Stimulated activated CD4-positive, alpha-beta T cell treated with anti-CD3 and anti-CD28 coated beads, Interleukin-15, amount 100 ng/mL, for 1 hour (primary cell): ENCODE measurements at regions not wholly inside any gene's neighbourhood (a gene's known extent, or its start where the extent isn't known, plus 50 kb on each side); places are given as distances from the start of the nearest gene placed in this dataset.

Experiments used
- DNase-seq, 2 donors: peaks; one replicate each; pipeline ENCODE4 v3.0.0-alpha.2; 2020; ENCODE audit warnings: low read depth in 1 of 2, low spot score in 1 of 2

DNA sequence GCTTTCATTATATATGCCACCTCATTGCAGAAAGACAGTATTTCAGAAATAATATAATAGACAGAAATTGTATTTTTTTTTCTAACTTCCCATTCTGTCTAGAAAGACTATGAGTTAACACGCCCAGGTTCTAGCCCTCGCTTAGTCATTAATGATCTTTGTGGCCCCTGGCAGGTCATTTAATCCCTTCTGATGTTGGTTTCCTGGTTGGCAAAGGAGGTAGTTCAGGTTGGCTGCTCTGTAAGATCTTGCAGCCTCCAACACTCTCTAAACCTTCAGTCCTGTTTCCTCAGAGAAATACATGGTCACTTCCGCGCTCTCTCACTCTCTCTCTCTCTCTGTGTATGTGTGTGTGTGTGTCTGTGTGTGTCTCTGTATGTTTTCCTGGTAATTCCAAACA, 156.3 kb upstream of the NOCT start:
- DNase-seq = no peak

DNA sequence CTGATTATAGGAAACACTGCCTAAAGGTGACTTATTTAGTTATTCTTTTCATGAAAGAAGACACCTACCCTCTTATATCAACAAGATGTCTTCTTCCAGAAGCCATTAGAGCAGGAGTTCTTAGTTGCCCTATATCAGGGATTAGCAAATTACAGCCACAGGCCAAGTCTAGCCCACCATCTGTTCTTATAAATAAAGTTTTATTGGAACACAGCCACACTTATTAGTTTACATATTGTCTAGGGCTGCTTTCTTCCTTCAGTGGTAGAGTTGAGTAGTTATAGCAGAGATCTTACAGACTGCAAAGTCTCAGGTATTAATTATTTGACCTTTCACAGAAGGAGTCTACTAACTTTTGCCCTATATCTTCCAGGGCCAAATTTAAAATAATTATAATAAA, 157.2 kb upstream of the NOCT start:
- no peak for DNase-seq

DNA sequence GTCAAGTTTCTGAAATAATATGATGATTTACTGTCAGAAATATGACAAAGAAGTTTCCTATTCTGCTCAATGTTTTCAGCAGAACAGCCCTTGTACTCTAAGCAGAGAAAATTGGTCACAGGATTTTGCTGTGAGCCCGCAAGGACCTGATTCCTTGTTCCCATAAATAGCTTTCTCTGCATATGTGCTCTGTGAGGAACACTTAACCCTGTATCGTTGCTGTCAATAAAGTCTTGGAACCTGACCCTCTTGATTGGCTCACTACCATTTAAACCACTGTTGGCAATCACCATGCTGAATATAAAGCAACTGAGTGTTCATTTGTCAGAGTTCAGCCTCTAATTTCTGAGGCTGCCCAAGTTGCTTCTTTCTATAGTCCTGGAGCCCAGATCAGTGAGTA, 158.2 kb upstream of the NOCT start:
- no peak for DNase-seq

DNA sequence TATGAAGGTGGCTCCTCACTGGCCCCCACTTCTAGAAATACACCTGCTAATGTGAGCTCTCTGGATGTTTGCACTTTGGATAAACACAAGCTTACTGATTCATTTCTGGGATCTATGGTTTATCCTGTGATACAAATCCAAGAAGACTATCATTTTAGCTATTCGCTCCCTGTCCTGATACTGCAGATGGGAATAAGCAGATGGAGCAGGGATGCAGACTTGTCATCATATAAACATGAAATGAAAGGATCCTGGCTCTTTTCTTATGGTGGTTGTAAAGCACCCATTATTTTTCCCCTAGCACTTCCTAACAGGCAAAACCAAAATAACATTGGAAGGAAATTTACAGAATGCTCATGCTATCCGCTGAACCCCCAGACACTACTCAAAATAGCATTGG, 162.9 kb upstream of the NOCT start:
- no peak for DNase-seq

DNA sequence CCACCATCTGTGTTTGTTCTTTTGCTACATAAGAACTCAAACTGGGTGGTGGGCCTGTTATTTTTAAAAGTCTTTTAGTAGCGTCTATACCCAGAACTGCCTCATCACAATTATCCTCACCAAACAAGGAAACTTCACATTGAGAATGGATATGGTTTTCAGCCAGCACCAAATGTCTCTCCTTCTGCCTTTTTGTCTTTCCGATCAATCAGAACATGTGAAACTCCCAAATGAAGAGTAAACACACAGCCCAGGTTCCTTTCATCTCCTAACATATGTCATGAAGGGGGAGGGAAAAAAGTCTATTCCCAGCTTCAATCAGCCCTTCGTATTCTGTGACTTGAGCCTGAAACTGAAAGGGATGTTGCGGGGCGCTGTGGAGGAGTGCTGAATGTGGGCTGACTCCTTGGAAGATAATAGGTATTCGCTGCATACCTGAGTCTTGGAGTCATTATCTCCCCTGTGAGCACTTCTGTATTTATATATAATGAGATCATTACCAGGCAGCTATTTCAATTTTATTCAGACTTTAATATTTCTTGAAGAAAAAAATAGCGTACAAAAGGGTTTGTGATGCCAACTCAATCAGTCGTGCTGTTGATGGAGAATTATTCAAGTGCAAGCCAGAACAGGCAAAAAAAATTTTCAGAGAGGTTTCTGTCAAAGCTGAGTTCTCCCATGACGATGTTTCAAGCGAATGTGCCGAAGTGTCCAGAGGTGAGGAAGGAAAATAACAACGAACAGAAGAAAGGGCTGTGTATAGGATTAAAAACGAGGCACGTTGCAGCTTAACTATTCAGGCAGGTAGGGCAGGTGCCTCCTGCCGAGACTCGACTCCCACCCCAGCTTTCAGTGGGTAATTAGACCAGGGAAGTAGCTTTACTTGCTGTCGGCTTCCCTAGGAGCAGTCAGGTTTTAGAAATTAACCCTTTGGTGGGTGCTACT, 163.9 kb upstream of the NOCT start:
- DNase-seq = no peak

DNA sequence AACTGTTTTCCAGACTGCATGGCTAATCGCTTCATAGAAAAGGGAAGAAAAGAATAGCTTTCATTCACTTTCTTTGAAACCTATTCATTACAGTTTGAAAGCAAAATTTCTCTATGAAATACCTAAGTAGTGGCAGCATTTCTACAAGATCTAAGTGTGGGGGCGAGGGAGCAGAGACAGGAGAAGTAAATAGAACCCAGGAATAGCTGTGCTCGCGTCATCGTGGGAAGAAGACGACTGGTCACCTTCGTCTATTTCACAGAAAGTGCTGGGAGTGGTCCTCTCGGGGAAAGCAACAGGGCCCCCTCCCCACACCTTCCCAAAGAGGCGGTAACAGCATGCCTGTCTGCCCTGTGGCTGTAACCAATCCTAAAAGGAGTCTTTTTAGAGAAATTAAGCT, 169.9 kb upstream of the NOCT start:
- no peak for DNase-seq

DNA sequence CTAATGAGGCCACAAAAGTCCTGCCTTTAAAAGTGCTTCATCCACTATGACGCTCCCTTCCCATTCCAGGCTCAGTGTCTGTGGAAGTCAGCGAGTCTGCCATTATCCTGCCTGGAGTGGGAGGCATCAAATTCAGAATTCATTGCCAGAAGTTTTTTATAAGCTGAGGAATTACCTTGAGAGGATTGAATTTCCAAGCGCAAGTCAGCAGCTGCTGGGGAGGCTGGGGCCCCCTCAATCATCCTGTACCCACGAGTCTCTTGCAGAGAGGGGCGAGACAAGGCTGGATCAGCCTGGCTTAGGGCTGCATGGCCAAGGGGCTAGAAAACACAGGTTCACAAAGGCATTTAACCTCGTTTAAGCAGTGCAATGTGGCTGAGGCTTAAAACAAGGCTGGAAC, 170.5 kb upstream of the NOCT start:
- no peak for DNase-seq

DNA sequence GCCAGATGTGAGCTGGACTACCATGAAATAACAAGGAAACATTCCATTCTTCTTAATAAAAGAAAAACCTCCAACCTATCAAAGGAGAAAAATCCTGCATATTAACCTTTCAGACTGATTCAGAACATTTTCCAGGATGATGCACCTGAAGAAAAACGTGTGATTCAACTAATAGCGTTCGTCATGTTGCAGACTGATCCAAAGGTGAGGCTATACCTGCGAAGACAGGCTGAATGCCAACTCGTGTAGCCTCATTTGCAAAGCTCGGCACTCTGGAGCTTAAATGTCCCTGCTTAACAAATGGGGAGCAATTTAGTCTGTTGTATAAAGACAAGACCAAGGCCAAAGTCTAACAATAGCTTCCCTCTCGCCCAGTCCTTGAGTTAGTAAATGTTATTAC, 172.0 kb upstream of the NOCT start:
- DNase-seq = no peak

DNA sequence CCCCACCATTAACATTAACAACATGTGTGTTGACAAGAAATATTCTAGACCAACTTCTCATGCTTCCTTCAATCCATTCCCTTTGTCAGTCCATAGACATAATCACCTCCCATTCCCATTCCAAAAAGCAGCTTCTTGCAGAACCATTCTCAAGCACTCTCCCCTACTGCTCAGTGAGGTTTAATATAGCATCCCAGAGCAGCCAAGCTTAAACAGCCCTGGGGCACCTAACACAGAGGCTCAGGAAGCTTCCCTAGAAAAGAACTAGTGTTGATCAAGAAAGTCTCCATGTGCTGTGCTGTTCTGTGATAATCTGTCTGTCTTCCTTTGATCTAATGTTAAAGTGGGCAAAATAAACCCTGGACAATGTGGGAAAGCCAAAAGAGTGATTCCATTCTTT, 174.2 kb upstream of the NOCT start:
- DNase-seq = no peak

DNA sequence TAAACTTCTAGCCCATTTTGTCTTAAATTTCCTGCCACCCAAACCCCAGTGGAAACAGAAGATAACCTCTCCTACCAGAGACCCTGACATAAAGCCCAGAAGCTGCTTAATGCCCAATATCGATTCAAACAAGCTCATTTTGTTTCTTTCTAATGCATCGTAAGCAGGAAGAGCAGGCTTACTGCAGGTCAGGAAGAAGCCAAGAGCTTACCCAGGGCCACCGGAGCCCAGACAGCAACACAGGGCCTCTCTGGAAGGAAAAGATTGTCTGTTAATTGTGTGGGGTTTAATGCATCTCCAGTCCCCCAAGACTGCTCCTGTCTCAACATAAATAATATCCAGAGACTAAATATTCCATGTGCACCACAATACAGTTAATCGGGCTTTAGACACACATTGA, 177.3 kb upstream of the NOCT start:
- no peak for DNase-seq

DNA sequence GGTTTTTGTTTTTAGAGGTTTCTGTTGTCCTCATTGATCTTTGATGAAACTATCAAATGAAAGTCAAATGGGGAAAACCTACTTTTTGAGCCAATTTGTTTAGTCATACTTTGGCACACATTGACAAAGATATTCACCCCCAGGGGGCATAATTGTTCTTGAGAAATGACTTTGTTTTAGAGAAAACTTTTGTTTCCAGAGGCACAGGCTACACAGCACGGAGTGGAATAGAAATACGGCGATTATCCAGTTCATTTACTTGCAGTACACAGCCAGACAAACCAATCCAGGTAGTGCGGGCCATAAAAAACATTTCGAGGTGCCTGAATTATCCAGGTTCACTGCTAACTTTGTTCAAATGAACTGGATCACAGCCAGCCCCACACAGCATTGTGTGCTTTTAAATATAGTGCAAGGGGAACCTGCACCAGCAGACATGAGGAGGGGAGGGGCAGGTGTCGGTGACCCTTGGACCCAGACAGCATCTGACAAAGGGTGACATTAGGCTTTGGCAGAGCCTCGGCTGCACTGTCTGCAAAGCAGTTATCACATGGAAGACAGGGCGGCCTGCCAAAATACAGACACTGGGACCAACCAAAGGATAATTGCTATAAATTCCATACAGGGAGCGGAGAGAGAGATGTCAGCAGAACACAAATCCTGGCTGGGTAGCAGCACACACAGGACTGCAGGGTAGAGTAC, 179.6 kb upstream of the NOCT start:
- DNase-seq = no peak

DNA sequence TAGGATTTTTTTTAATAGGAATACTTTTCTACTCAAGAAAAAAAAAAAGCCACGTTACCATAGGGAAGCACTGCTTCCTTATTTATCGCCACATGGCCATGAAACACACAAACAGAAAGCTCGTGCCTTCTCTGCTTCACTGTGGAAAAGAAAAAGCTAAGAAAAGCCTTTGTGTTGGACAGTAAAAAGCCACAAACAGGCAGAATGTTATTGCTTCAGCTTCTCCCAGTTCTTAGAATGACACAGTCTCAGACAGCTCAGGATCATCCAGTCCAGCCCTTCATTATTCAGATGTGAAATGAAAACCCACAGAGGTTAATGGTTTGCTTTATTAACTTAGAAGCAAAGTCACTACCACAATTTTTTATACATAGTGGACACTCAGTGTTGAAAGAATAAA, 181.6 kb upstream of the NOCT start:
- DNase-seq = no peak

DNA sequence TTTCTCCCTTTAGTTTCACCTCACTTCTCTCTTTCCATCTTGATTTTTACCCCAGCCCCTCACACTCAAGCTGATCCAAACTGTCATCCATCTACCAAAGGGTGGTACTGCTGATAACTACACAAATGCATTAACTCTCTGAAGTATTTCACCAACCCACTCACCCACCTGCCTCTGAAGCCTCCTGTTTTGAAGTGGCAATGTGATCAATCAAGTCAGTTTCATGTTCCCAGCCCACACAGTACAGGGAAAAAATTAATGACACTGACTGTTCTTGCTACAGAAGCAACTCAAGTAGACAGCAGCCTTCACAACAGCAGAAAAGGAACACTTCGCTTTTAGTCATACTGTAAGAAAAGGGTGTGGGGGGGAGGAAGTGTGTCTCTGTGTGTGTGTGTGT, 183.0 kb upstream of the NOCT start:
- no peak for DNase-seq

DNA sequence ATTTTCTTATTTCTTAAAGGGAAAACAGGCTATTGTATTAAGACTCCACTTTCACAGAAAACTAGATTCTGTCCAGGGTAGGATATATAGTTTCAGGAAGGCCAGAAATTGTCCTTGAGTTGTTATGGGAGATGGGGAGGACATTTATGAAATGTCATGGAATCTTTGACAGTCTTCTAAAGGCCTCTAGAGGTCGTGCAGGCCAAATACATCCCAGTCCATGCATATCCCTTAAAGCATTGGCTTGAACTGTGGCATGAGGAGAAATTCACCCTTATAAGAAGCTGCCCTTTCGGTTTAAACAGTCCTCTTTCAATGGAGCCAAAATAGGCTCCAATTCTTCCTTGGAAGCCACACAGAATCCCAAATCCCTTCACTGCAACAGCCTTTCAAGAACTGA, 183.6 kb upstream of the NOCT start:
- no peak for DNase-seq

DNA sequence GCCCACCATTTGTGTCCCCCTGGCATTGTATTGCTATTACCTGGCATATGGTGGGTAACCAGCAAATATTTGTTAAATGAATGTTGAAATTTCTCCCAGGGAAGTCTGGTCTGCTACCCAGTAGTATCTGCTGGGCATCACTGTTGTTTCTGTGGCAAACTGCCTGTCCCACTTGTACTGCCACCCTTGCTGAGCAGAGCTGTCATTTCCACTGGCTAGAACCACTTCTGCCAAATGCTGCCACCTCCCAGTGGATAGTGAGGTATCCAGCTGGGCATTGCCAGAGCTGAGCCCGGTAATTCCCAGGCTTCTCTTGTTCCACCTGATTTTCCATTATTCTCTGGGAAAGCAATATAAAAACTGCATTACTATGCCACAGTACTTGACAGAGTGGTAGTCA, 186.7 kb upstream of the NOCT start:
- DNase-seq = no peak

DNA sequence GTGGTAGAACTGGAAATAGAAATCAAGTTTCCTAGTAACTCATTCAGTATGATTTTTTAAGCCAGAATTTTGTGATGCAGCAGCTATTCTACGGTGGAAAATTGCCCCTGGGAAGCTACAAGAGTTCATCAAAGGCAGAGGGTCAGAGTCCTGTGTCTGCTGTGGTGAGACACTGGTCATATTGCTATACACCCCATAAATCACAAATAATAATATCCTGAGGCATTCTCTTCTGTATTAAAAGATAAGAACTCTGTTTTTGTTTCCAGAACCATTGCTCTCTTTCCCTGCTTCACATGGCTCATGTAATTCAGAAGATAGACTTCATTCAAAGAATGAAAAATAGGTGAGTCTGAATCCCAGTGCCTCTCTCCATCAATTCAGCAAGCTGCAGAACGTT, 188.8 kb upstream of the NOCT start:
- no peak for DNase-seq

DNA sequence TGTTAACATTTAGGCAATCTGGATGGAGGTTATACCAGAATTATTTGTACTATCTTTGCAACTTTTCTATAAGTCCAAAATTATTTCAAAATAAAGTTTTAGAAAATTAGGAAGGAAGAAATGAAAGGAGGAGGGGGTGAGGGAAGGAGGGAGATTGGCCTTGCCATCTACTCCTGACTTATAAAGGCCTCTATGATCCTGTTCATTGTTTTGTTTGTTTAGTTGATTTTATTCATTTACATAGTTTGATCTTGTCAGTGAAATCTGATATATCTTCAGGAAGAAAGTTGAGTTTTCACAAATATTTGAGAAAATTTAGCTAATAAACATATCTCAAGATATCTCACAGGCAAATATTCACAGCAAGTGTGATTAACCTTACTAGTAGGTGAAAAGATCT, 189.3 kb upstream of the NOCT start:
- no peak for DNase-seq

DNA sequence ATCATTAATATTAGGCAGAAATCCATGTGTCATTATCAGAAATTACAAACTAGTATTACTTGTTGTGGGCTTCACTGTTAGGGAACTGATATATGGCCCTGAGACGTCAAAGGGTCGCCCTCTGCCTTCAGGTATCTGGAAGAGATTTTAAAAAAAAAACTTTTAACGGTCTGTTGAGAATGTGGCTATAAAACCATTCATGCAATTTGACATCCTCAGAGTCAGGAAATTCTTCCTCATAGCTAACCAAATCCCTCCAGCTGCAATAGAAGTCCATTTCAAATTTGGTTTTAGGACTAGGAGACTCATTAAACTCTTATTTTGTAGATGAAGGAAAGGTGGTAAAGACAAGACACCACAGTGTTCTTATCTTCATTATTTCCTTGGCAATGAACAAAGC, 194.2 kb upstream of the NOCT start:
- no peak for DNase-seq

DNA sequence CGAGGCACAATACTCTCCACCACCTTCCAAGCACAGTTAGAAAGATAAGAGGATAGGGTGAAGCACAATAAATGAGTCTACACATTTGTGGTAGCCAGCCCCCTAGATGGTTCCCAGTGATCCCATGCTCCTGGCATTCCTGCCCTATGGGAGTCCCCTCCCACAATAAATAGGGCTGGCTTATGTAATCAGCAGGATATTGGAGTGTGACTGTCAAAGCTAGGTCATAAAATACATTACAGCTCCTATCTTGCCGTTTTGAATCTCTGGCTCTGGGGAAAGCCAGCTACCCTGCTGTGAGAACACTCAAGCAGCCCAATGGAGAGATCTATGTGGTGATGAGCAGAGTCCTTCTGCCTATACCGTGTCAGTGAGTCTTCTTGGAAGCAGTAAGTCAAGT, 198.7 kb upstream of the NOCT start:
- no peak for DNase-seq

DNA sequence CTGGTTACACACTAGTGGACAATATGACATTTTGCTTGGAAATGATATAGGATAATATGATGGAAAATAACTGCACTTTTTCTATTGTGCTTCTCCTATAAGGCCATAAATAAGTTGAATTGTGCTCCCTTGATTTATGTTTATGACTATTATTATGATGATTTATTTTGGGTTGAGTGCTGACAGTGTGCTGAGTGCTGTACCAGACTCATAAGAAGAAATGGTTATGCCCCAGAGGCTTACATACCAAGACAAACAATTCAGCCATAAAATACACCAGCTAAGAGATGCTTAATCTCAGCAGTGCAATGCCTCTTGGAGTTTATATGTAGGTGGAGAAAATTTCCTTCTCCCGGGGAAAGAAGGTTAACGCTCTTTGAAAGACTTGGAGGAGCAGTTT, 199.8 kb upstream of the NOCT start:
- no peak for DNase-seq

DNA sequence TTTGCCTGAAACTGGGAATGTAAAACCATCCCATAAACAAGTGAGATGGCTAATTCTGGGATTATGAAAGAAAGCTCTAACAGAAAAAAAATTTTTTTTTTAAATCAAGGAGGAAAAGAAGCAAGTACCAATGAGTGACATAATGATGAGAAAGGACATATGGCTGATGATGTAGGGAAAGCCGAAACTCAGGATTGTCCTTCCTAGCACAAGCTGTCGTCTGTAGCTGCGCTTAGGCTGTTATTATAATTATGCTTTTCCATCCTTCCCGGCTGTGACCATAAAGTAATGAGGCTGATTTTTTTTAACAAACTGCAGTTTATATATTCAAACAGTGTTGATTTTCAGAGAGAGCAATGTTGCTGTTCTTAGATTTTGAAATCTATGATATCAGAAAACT, 209.8 kb upstream of the NOCT start:
- DNase-seq = no peak

DNA sequence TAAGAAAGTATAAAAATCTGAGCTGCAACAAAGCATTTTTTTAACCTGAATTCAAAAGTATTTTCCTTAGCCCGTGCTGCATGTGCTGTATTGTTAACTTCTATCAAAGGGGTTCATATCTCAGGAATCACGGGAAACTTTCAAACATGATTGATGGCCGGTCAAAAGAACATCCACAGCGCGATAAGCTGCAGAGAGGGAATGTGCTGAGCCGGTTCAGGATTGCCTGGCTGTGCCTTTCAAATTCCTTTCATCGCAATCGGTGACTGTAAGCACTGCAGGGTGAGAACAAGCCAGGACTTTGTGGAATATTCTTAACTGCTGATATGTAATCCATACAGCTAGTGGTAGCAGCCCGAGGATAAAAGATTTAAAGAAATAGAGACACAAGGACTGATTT, 210.9 kb upstream of the NOCT start:
- no peak for DNase-seq

DNA sequence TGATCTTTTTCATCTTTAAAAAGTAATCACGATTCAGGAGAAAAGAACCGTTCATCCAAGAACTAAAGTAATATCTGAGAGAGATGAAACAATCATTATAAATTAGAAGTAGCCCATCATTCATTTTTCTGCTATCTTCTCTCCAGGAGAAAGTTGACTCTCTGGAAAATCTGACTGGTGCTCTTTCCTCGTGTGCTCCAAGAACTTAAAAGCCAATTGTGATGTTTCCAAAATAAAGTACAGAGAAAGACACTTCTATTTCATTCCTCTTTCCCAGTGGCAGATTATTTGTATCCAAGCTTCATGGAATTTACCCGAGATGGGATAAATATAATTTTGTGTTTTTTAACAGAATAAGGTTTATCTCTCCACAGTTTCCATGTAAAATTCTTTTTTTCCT, 212.5 kb upstream of the NOCT start:
- no peak for DNase-seq
